GM23338 (cell line): ENCODE measurements at regions not wholly inside any gene's neighbourhood (a gene's known extent, or its start where the extent isn't known, plus 50 kb on each side); places are given as distances from the start of the nearest gene placed in this dataset.

Experiments used
- ATAC-seq: fragments of 200-7000 bp; cut with Tn5 transposase; 3 replicates; pipeline ENCODE4 v1.9.1; 2020
- DNase-seq: peaks from one replicate; pipeline ENCODE4 v3.0.0-alpha.2; 2015; ENCODE audit warnings: low spot score
- H2AFZ ChIP-seq: fragments of 200-600 bp; sonication (generic); 2 replicates; pipeline ENCODE4 v1.8.0; 2016; ENCODE audit warnings: antibody characterized with exemption, mild to moderate bottlenecking, moderate library complexity
- H3F3A ChIP-seq: fragments of 200-600 bp; sonication (generic); replicated peaks from 2 replicates; pipeline ENCODE4 v1.8.0; 2017; ENCODE audit warnings: antibody characterized with exemption, mixed run types, low read depth
- H3K27ac ChIP-seq: fragments of 200-600 bp; sonication (generic); 2 replicates; pipeline ENCODE4 v1.6.1; 2016; ENCODE audit warnings: low read depth
- H3K27me3 ChIP-seq: fragments of 200-600 bp; sonication (generic); 2 replicates; pipeline ENCODE4 v1.8.0; 2016; ENCODE audit warnings: mild to moderate bottlenecking, mixed run types, moderate library complexity; ENCODE audit not compliant: insufficient read depth
- H3K36me3 ChIP-seq: fragments of 200-600 bp; sonication (generic); 2 replicates; pipeline ENCODE4 v1.8.0; 2016; ENCODE audit warnings: mild to moderate bottlenecking; ENCODE audit not compliant: insufficient read depth
- H3K4me1 ChIP-seq: fragments of 200-600 bp; sonication (generic); 2 replicates; pipeline ENCODE4 v1.8.0; 2016; ENCODE audit warnings: mild to moderate bottlenecking, moderate library complexity; ENCODE audit not compliant: insufficient read depth
- H3K4me2 ChIP-seq: fragments of 200-600 bp; sonication (generic); 2 replicates; pipeline ENCODE4 v1.7.1; 2017; ENCODE audit warnings: mixed run types
- H3K4me3 ChIP-seq: fragments of 200-600 bp; sonication (generic); 2 replicates; pipeline ENCODE4 v1.6.1; 2016; ENCODE audit warnings: mixed run types
- H3K79me2 ChIP-seq: fragments of 200-600 bp; sonication (generic); replicated peaks from 2 replicates; pipeline ENCODE4 v1.8.0; 2017; ENCODE audit warnings: mild to moderate bottlenecking; ENCODE audit not compliant: insufficient read depth
- H3K9me2 ChIP-seq: fragments of 200-600 bp; sonication (generic); 2 replicates; pipeline ENCODE4 v1.8.0; 2017; ENCODE audit not compliant: insufficient read depth
- H4K20me1 ChIP-seq: fragments of 200-600 bp; sonication (generic); replicated peaks from 2 replicates; pipeline ENCODE4 v1.8.0; 2017; ENCODE audit warnings: mild to moderate bottlenecking; ENCODE audit not compliant: insufficient read depth
- H3K27ac Mint-ChIP-seq: 2 replicates; pipeline ENCODE4 v1.8.0; 2020; ENCODE audit warnings: inconsistent platforms, mild to moderate bottlenecking, moderate library complexity, mixed read lengths
- H3K27me3 Mint-ChIP-seq: 3 replicates; pipeline ENCODE4 v1.8.0; 2022; ENCODE audit warnings: low read depth, mild to moderate bottlenecking, moderate library complexity, mixed read lengths, inconsistent platforms; ENCODE audit not compliant: insufficient read depth, poor library complexity
- H3K36me3 Mint-ChIP-seq: 3 replicates; pipeline ENCODE4 v1.8.0; 2021; ENCODE audit warnings: low read depth, mild to moderate bottlenecking, inconsistent platforms, moderate library complexity, mixed read lengths
- H3K4me1 Mint-ChIP-seq: 3 replicates; pipeline ENCODE4 v1.8.0; 2020; ENCODE audit warnings: mild to moderate bottlenecking, inconsistent platforms, mixed read lengths
- H3K4me3 Mint-ChIP-seq: 3 replicates; pipeline ENCODE4 v1.8.0; 2021; ENCODE audit warnings: moderate library complexity, mild to moderate bottlenecking, inconsistent platforms, mixed read lengths
- H3K9me3 Mint-ChIP-seq: 3 replicates; pipeline ENCODE4 v1.8.0; 2020; ENCODE audit warnings: moderate library complexity, mild to moderate bottlenecking, inconsistent platforms, mixed read lengths
- CREB1 ChIP-seq: fragments of 250-450 bp; sonication (Bioruptor Pico); IDR thresholded peaks from 2 replicates; pipeline ENCODE4 v1.5.0; 2020; ENCODE audit warnings: low read depth, mild to moderate bottlenecking, moderate library complexity
- CTCF ChIP-seq, 2 experiments: fragments of 200-600 bp in 1 of 2; sonication (generic) in 1 of 2; conservative IDR thresholded peaks; 2 replicates each; pipeline versions ENCODE4 v1.5.1 to v1.6.1; 2016 to 2017; ENCODE audit warnings: antibody characterized with exemption in 2 of 2, low read depth in 2 of 2, mild to moderate bottlenecking in 2 of 2, moderate library complexity in 1 of 2
- ETS1 ChIP-seq: IDR thresholded peaks from 2 replicates; pipeline ENCODE4 v1.6.1; 2016; ENCODE audit warnings: antibody characterized with exemption
- EZH2 ChIP-seq: fragments of 200-600 bp; sonication (generic); IDR thresholded peaks from one replicate; pipeline ENCODE4 v1.8.0; 2017; ENCODE audit warnings: antibody characterized with exemption, mild to moderate bottlenecking, low read depth; ENCODE audit not compliant: unreplicated experiment
- EZH2phosphoT487 ChIP-seq: fragments of 200-600 bp; sonication (generic); IDR thresholded peaks from one replicate; pipeline ENCODE4 v1.8.1; 2018; ENCODE audit warnings: antibody characterized with exemption; ENCODE audit not compliant: unreplicated experiment
- JUNB ChIP-seq: IDR thresholded peaks from one replicate; pipeline ENCODE4 v1.6.1; 2016; ENCODE audit warnings: antibody characterized with exemption; ENCODE audit not compliant: unreplicated experiment
- NANOG ChIP-seq: IDR thresholded peaks from 2 replicates; pipeline ENCODE4 v1.6.1; 2016; ENCODE audit warnings: antibody characterized with exemption, borderline replicate concordance
- POLR2AphosphoS5 ChIP-seq: IDR thresholded peaks from 2 replicates; pipeline ENCODE4 v1.6.1; 2016; ENCODE audit warnings: antibody characterized with exemption, low read depth
- STAT1 ChIP-seq: IDR thresholded peaks from one replicate; pipeline ENCODE4 v1.6.1; 2016; ENCODE audit warnings: antibody characterized with exemption; ENCODE audit not compliant: unreplicated experiment
- ZNF114 ChIP-seq: fragments of 250-450 bp; sonication (Bioruptor Pico); IDR thresholded peaks from 2 replicates; pipeline ENCODE4 v1.5.0; 2020; ENCODE audit warnings: mild to moderate bottlenecking, moderate library complexity
- ZNF331 ChIP-seq: fragments of 250-450 bp; sonication (Bioruptor Pico); IDR thresholded peaks from 2 replicates; pipeline ENCODE4 v1.5.0; 2020; ENCODE audit warnings: low read depth, mild to moderate bottlenecking, moderate library complexity
- TF ChIP-seq, protein P1 (sequence below): fragments of 250-450 bp; sonication (Bioruptor Pico); IDR thresholded peaks from 2 replicates; pipeline ENCODE4 v1.5.0; 2020; ENCODE audit warnings: mild to moderate bottlenecking, moderate library complexity
- TF ChIP-seq, protein P2 (sequence below): IDR thresholded peaks from one replicate; pipeline ENCODE4 v1.6.1; 2018; ENCODE audit warnings: antibody characterized with exemption; ENCODE audit not compliant: unreplicated experiment

DNA sequence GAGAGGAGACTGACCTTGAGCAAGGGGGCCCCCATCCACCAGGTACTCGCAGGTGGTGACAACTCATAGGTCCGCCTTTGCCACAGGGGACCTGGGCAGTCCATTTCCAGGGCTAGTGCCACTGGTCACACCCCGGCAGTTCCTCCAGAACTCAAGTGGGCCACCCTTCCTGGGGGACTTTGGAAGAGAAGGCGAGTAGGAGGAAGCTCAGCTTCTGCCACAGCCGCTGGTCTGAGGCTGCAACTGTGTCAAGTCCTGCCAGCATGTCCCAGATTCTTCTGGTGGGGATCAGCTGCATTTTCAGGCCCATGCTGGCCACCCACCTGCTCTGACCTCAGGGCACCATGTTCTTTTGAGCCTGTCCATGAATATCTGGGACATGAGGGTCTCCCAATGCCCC lies 423.9 kb upstream of the MYT1L start:
- peaks cover 21% of the 10 kb centered on the region for H3K36me3 Mint-ChIP-seq
- no peaks in the 10 kb centered on the region for H3F3A ChIP-seq
- TF ChIP-seq CTCF (conservative IDR thresholded peaks at IDR 0.05; ENCODE audit: low read depth in 2 of 2) = no peak
- no peak for TF ChIP-seq EZH2
- TF ChIP-seq JUNB = no peak
- TF ChIP-seq, protein P1, sequence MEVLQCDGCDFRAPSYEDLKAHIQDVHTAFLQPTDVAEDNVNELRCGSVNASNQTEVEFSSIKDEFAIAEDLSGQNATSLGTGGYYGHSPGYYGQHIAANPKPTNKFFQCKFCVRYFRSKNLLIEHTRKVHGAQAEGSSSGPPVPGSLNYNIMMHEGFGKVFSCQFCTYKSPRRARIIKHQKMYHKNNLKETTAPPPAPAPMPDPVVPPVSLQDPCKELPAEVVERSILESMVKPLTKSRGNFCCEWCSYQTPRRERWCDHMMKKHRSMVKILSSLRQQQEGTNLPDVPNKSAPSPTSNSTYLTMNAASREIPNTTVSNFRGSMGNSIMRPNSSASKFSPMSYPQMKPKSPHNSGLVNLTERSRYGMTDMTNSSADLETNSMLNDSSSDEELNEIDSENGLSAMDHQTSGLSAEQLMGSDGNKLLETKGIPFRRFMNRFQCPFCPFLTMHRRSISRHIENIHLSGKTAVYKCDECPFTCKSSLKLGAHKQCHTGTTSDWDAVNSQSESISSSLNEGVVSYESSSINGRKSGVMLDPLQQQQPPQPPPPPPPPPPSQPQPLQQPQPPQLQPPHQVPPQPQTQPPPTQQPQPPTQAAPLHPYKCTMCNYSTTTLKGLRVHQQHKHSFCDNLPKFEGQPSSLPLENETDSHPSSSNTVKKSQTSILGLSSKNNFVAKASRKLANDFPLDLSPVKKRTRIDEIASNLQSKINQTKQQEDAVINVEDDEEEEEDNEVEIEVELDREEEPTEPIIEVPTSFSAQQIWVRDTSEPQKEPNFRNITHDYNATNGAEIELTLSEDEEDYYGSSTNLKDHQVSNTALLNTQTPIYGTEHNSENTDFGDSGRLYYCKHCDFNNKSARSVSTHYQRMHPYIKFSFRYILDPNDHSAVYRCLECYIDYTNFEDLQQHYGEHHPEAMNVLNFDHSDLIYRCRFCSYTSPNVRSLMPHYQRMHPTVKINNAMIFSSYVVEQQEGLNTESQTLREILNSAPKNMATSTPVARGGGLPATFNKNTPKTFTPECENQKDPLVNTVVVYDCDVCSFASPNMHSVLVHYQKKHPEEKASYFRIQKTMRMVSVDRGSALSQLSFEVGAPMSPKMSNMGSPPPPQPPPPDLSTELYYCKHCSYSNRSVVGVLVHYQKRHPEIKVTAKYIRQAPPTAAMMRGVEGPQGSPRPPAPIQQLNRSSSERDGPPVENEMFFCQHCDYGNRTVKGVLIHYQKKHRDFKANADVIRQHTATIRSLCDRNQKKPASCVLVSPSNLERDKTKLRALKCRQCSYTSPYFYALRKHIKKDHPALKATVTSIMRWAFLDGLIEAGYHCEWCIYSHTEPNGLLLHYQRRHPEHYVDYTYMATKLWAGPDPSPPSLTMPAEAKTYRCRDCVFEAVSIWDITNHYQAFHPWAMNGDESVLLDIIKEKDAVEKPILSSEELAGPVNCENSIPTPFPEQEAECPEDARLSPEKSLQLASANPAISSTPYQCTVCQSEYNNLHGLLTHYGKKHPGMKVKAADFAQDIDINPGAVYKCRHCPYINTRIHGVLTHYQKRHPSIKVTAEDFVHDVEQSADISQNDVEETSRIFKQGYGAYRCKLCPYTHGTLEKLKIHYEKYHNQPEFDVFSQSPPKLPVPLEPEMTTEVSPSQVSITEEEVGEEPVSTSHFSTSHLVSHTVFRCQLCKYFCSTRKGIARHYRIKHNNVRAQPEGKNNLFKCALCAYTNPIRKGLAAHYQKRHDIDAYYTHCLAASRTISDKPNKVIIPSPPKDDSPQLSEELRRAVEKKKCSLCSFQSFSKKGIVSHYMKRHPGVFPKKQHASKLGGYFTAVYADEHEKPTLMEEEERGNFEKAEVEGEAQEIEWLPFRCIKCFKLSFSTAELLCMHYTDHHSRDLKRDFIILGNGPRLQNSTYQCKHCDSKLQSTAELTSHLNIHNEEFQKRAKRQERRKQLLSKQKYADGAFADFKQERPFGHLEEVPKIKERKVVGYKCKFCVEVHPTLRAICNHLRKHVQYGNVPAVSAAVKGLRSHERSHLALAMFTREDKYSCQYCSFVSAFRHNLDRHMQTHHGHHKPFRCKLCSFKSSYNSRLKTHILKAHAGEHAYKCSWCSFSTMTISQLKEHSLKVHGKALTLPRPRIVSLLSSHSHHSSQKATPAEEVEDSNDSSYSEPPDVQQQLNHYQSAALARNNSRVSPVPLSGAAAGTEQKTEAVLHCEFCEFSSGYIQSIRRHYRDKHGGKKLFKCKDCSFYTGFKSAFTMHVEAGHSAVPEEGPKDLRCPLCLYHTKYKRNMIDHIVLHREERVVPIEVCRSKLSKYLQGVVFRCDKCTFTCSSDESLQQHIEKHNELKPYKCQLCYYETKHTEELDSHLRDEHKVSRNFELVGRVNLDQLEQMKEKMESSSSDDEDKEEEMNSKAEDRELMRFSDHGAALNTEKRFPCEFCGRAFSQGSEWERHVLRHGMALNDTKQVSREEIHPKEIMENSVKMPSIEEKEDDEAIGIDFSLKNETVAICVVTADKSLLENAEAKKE (CRISPR knock-in tag) = no peak
- no peak for TF ChIP-seq EZH2phosphoT487
- no peak for TF ChIP-seq CREB1 (CRISPR knock-in tag)
- no peak for TF ChIP-seq NANOG
- TF ChIP-seq ZNF114 (CRISPR knock-in tag) = no peak
- TF ChIP-seq, protein P2, sequence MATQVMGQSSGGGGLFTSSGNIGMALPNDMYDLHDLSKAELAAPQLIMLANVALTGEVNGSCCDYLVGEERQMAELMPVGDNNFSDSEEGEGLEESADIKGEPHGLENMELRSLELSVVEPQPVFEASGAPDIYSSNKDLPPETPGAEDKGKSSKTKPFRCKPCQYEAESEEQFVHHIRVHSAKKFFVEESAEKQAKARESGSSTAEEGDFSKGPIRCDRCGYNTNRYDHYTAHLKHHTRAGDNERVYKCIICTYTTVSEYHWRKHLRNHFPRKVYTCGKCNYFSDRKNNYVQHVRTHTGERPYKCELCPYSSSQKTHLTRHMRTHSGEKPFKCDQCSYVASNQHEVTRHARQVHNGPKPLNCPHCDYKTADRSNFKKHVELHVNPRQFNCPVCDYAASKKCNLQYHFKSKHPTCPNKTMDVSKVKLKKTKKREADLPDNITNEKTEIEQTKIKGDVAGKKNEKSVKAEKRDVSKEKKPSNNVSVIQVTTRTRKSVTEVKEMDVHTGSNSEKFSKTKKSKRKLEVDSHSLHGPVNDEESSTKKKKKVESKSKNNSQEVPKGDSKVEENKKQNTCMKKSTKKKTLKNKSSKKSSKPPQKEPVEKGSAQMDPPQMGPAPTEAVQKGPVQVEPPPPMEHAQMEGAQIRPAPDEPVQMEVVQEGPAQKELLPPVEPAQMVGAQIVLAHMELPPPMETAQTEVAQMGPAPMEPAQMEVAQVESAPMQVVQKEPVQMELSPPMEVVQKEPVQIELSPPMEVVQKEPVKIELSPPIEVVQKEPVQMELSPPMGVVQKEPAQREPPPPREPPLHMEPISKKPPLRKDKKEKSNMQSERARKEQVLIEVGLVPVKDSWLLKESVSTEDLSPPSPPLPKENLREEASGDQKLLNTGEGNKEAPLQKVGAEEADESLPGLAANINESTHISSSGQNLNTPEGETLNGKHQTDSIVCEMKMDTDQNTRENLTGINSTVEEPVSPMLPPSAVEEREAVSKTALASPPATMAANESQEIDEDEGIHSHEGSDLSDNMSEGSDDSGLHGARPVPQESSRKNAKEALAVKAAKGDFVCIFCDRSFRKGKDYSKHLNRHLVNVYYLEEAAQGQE = no peak
- no peak for TF ChIP-seq STAT1
- TF ChIP-seq ZNF331 (CRISPR knock-in tag) = no peak
- no peak for TF ChIP-seq ETS1
- TF ChIP-seq POLR2AphosphoS5 = no peak

More for the DNA sequence above, 423.9 kb upstream of the MYT1L start:
- H3K36me3 ChIP-seq = no peaks in the 10 kb centered on the region
- H4K20me1 ChIP-seq = no peaks in the 10 kb centered on the region
- peaks cover 42% of the 10 kb centered on the region for H3K9me3 Mint-ChIP-seq
- H3K79me2 ChIP-seq = no peaks in the 10 kb centered on the region
- no peak overlapping the region for H3K4me3 Mint-ChIP-seq
- no peak overlapping the region for H3K27ac ChIP-seq
- ATAC-seq = no peak
- no peaks in the 10 kb centered on the region for H3K4me1 Mint-ChIP-seq
- H3K4me2 ChIP-seq = no peak overlapping the region
- H3K27me3 ChIP-seq = no peaks in the 10 kb centered on the region
- H3K27me3 Mint-ChIP-seq = peaks cover 3% of the 10 kb centered on the region
- no peak overlapping the region for H3K4me3 ChIP-seq
- H3K4me1 ChIP-seq = no peaks in the 10 kb centered on the region
- H3K27ac Mint-ChIP-seq = no peak overlapping the region
- DNase-seq = no peak
- no peak overlapping the region for H2AFZ ChIP-seq
- no peaks in the 10 kb centered on the region for H3K9me2 ChIP-seq
